Neutrophil (primary cell): ENCODE measurements at regions not wholly inside any gene's neighbourhood (a gene's known extent, or its start where the extent isn't known, plus 50 kb on each side); places are given as distances from the start of the nearest gene placed in this dataset.

Source experiments
- H3K27ac ChIP-seq: fragments of 200-600 bp; sonication (generic); 2 replicates; pipeline ENCODE4 v1.5.1; 2016; ENCODE audit warnings: mild to moderate bottlenecking, moderate library complexity
- H3K27me3 ChIP-seq: fragments of 200-600 bp; sonication (generic); 2 replicates; pipeline ENCODE4 v1.6.0; 2016; ENCODE audit warnings: mild to moderate bottlenecking
- H3K36me3 ChIP-seq: fragments of 200-600 bp; sonication (generic); 2 replicates; pipeline ENCODE4 v1.5.1; 2017
- H3K4me1 ChIP-seq, 2 experiments: fragments of 200-600 bp in 1 of 2; sonication (generic) in 1 of 2; 1 replicate in 1 of 2; 2 replicates in 1 of 2; pipeline versions ENCODE4 v1.5.1 to v1.6.1; 2013 to 2016; ENCODE audit warnings: low read depth in 1 of 2, low read length in 1 of 2, mild to moderate bottlenecking in 1 of 2, moderate library complexity in 1 of 2; ENCODE audit not compliant: control insufficient read depth in 1 of 2, insufficient read depth in 1 of 2
- H3K4me3 ChIP-seq, 2 experiments: fragments of 200-600 bp in 1 of 2; sonication (generic) in 1 of 2; 1 replicate in 1 of 2; 2 replicates in 1 of 2; pipeline ENCODE4 v1.5.1; 2013 to 2016; ENCODE audit warnings: low read depth in 1 of 2, low read length in 1 of 2, mild to moderate bottlenecking in 1 of 2, moderate library complexity in 1 of 2
- H3K9me3 ChIP-seq: fragments of 200-600 bp; sonication (generic); 2 replicates; pipeline ENCODE4 v1.5.1; 2016
- CTCF ChIP-seq: fragments of 200-600 bp; sonication (generic); IDR thresholded peaks from 2 replicates; pipeline ENCODE4 v1.5.1; 2016; ENCODE audit warnings: antibody characterized with exemption

DNA sequence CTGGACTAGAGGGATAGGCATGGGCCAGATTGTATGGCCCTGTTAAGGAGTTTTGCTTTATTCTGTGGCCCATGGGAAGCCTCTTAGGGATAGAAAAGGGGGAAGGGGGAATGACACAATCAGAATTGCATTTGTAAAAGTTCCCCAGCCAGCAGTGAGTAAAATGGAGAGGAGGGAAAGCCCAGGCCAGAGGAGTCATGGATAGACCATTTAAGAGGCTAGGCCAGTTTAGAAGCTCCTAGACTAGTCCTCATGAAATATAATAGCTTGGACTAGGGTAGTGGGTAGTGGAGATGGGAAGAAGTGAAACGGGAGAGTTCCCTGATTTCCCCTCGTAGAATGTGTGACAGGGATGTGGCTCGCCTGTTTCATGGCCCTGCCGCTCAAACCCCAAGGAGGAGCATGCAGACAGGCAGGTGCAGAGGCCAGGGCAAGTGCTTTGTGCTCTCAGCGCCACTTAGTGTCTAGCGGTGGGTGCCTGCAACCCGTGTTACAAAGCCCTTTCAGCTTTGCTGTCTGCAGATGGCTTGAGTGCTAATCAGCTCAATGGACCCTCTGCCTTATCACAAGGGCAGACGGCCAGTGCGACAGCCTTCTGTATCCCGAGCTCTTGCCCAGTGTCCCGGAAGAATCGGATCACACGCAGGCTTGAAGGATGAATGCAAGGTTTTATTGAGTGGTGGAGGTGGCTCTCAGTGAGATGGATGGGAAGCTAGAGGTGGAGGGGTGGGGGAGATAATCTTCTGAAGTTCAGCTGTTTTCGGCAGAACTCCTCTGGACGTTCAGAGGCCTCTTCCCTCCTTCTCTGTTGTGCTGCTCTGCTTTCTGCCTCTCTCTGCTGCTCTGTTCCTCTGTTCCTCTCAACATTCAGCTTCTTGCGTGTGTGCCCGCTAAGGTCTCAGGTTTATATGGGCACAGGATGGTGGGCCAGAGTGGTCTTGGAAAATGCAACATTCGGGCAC, 141.1 kb downstream of the CEP57L1 start:
- Histone ChIP-seq H3K4me1 (peaks cover 52% of the 10 kb centered on the region in 2 experiments), H3K36me3 (no peaks in the 10 kb centered on the region), H3K27ac (peak overlapping the region; percentile 70), H3K4me3 (no peak overlapping the region), H3K27me3 (no peaks in the 10 kb centered on the region), H3K9me3 (no peaks in the 10 kb centered on the region)
- no peak for TF ChIP-seq CTCF

- Histone ChIP-seq H3K4me3 (no peak overlapping the region), H3K27me3 (no peaks in the 10 kb centered on the region), H3K9me3 (no peaks in the 10 kb centered on the region), H3K27ac (no peak overlapping the region), H3K36me3 (no peaks in the 10 kb centered on the region), H3K4me1 (peaks cover 43% of the 10 kb centered on the region in 2 experiments)
- no peak for TF ChIP-seq CTCF
Measured at GRCh38 chr6:109235481-109236038, 140.3 kb downstream of the CEP57L1 start.

GRCh38 chr6:109230453-109230852, 135.1 kb downstream of the CEP57L1 start:
- Histone ChIP-seq H3K4me3 (no peak overlapping the region), H3K27me3 (no peaks in the 10 kb centered on the region), H3K36me3 (no peaks in the 10 kb centered on the region), H3K9me3 (no peaks in the 10 kb centered on the region), H3K4me1 (no peaks in the 10 kb centered on the region), H3K27ac (no peak overlapping the region)
- no peak for TF ChIP-seq CTCF

DNA sequence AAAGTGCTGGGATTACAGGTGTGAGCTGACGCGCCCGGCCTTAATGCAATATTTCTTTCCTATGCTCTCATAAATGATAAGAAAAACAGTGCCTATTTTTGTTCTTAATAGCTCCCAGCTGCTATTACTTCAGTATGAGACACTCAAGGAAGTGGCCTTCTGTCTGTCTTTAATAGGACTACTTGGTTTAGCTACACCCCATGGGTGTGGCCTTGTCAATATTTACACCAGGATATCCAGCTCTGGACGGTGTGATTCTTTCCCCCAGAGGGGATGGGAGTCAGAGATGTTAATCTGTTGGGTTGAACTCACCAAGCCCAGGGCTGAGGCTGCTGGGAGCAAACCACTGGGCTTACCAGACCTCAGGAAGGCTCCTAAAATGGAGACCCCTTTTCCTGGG, 134.2 kb downstream of the CEP57L1 start:
- H3K4me1 ChIP-seq, result no peaks in the 10 kb centered on the region
- H3K4me3 ChIP-seq, result no peak overlapping the region

DNA sequence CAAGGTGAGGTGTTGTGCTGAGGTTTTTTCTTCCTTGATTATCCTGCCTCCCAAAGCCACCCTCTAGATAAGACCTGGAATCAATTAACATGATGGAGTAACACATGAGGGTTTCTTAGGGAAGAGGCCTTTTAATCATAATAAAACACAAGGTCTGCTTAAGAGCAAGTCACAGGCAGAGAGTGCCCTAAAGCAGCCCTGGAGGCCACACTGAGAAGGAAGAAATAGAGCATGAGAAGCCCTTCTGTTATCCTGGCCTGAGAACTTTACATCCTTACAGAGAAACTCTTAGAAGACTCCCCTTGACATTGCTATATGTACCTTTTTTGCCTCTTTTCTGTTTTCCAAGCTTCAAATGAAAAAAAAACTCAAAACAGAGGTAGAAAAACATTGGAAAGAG, 132.3 kb downstream of the CEP57L1 start:
- no peak for TF ChIP-seq CTCF

More for the DNA sequence above, 134.2 kb downstream of the CEP57L1 start:
- Histone ChIP-seq H3K27me3 (no peaks in the 10 kb centered on the region), H3K27ac (no peak overlapping the region), H3K36me3 (no peaks in the 10 kb centered on the region), H3K9me3 (no peaks in the 10 kb centered on the region)
- TF ChIP-seq CTCF, result no peak

More for the DNA sequence above, 132.3 kb downstream of the CEP57L1 start:
- no peaks in the 10 kb centered on the region for H3K4me1 ChIP-seq
- H3K4me3 ChIP-seq, result no peak overlapping the region
- no peaks in the 10 kb centered on the region for H3K9me3 ChIP-seq
- H3K27me3 ChIP-seq, result no peaks in the 10 kb centered on the region
- H3K27ac ChIP-seq, result no peak overlapping the region
- H3K36me3 ChIP-seq, result no peaks in the 10 kb centered on the region
